Loucy (cell line): ENCODE measurements at regions not wholly inside any gene's neighbourhood (a gene's known extent, or its start where the extent isn't known, plus 50 kb on each side); places are given as distances from the start of the nearest gene placed in this dataset.

ENCODE experiments used
- H2AFZ ChIP-seq: fragments of 200-600 bp; sonication (generic); 2 replicates; pipeline ENCODE4 v1.6.0; 2016; ENCODE audit warnings: antibody characterized with exemption, mild to moderate bottlenecking, low read length, moderate library complexity
- H3F3A ChIP-seq: fragments of 200-600 bp; 2 replicates; pipeline ENCODE4 v1.6.0; 2016; ENCODE audit warnings: antibody characterized with exemption, low read depth, mild to moderate bottlenecking
- H3K27me3 ChIP-seq: fragments of 200-600 bp; sonication (generic); 2 replicates; pipeline ENCODE4 v1.6.1; 2014; ENCODE audit warnings: low read length, mild to moderate bottlenecking; ENCODE audit not compliant: insufficient read depth, poor library complexity, severe bottlenecking
- H3K36me3 ChIP-seq: fragments of 200-600 bp; sonication (generic); 2 replicates; pipeline ENCODE4 v1.6.1; 2016; ENCODE audit warnings: low read length; ENCODE audit not compliant: insufficient read depth
- H3K4me1 ChIP-seq: fragments of 200-600 bp; sonication (generic); 2 replicates; pipeline ENCODE4 v1.5.1; 2014; ENCODE audit warnings: low read length, mild to moderate bottlenecking; ENCODE audit not compliant: insufficient read depth, poor library complexity, severe bottlenecking
- H3K4me2 ChIP-seq: fragments of 200-600 bp; sonication (generic); 2 replicates; pipeline ENCODE4 v1.6.0; 2014; ENCODE audit warnings: antibody characterized with exemption, low read length, low read depth, mild to moderate bottlenecking; ENCODE audit not compliant: poor library complexity, severe bottlenecking
- H3K4me3 ChIP-seq: fragments of 200-600 bp; sonication (generic); 2 replicates; pipeline ENCODE4 v1.5.1; 2014; ENCODE audit warnings: low read length, mild to moderate bottlenecking, mixed read lengths; ENCODE audit not compliant: poor library complexity, severe bottlenecking
- H3K79me2 ChIP-seq: fragments of 200-600 bp; sonication (generic); 2 replicates; pipeline ENCODE4 v1.6.1; 2014; ENCODE audit warnings: low read length; ENCODE audit not compliant: insufficient read depth
- H3K9ac ChIP-seq: fragments of 200-600 bp; sonication (generic); 2 replicates; pipeline ENCODE4 v1.6.0; 2014; ENCODE audit warnings: mild to moderate bottlenecking, low read depth, low read length, moderate library complexity; ENCODE audit not compliant: poor library complexity, severe bottlenecking
- H3K9me2 ChIP-seq: fragments of 200-600 bp; sonication (generic); replicated peaks from 2 replicates; pipeline ENCODE4 v1.6.1; 2016; ENCODE audit warnings: low read depth, low read length, mixed read lengths
- H3K9me3 ChIP-seq: fragments of 200-600 bp; sonication (generic); 2 replicates; pipeline ENCODE4 v1.6.1; 2014; ENCODE audit warnings: mild to moderate bottlenecking, antibody characterized with exemption, low read length, low read depth; ENCODE audit not compliant: insufficient read depth
- H4K20me1 ChIP-seq: fragments of 200-600 bp; sonication (generic); 2 replicates; pipeline ENCODE4 v1.6.0; 2014; ENCODE audit warnings: antibody characterized with exemption, low read length, mild to moderate bottlenecking; ENCODE audit not compliant: insufficient read depth, poor library complexity, severe bottlenecking
- EZH2phosphoT487 ChIP-seq: fragments of 200-600 bp; IDR thresholded peaks from 2 replicates; pipeline ENCODE4 v1.6.1; 2018; ENCODE audit warnings: antibody characterized with exemption, mild to moderate bottlenecking, moderate library complexity, borderline replicate concordance
- TF ChIP-seq, protein P1 (sequence below): fragments of 200-600 bp; sonication (generic); conservative IDR thresholded peaks from 2 replicates; pipeline ENCODE4 v1.5.1; 2014; ENCODE audit warnings: mild to moderate bottlenecking, antibody characterized with exemption, low read length

GRCh38 chr1:67601955-67602354 is 83.0 kb upstream of the GADD45A start:
- no peak for TF ChIP-seq EZH2phosphoT487
- TF ChIP-seq, protein P1, sequence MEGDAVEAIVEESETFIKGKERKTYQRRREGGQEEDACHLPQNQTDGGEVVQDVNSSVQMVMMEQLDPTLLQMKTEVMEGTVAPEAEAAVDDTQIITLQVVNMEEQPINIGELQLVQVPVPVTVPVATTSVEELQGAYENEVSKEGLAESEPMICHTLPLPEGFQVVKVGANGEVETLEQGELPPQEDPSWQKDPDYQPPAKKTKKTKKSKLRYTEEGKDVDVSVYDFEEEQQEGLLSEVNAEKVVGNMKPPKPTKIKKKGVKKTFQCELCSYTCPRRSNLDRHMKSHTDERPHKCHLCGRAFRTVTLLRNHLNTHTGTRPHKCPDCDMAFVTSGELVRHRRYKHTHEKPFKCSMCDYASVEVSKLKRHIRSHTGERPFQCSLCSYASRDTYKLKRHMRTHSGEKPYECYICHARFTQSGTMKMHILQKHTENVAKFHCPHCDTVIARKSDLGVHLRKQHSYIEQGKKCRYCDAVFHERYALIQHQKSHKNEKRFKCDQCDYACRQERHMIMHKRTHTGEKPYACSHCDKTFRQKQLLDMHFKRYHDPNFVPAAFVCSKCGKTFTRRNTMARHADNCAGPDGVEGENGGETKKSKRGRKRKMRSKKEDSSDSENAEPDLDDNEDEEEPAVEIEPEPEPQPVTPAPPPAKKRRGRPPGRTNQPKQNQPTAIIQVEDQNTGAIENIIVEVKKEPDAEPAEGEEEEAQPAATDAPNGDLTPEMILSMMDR, result no peak
- Histone ChIP-seq H3K36me3 (no peaks in the 10 kb centered on the region), H3K9me2 (no peaks in the 10 kb centered on the region; the same call in 1 of the 2 replicates), H3F3A (no peaks in the 10 kb centered on the region), H3K27me3 (no peaks in the 10 kb centered on the region), H3K9ac (no peak overlapping the region), H3K4me3 (no peak overlapping the region), H3K9me3 (no peaks in the 10 kb centered on the region), H4K20me1 (no peaks in the 10 kb centered on the region), H3K79me2 (no peaks in the 10 kb centered on the region), H3K4me1 (no peaks in the 10 kb centered on the region), H3K4me2 (no peak overlapping the region), H2AFZ (no peak overlapping the region)

DNA sequence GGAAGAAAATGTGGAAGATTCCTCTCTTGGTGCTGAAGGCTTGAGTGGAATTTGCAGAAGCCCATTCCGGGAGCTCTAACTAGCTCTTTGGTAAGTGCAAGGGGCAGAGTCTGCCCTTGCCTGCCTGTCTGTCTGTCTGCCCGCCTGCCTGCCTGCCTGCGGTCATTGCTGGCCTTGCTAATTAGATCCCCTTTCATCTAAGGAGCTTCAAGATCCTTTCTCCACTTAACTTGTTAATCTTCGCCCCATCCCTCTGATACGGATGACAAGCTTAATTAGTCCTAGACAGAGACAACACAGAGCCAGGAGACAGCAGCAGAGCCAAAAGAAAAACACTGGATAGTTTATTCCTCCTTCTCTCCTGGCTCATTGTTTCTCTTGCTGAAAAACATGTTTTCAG is 80.2 kb upstream of the GADD45A start:
- Histone ChIP-seq H3K4me3 (no peak overlapping the region), H3K9me3 (no peaks in the 10 kb centered on the region), H3K27me3 (no peaks in the 10 kb centered on the region), H3K9ac (no peak overlapping the region), H3K9me2 (no peaks in the 10 kb centered on the region; the same call in 1 of the 2 replicates), H2AFZ (no peak overlapping the region), H3K36me3 (no peaks in the 10 kb centered on the region), H3F3A (no peaks in the 10 kb centered on the region), H4K20me1 (no peaks in the 10 kb centered on the region), H3K4me1 (no peaks in the 10 kb centered on the region), H3K4me2 (no peak overlapping the region), H3K79me2 (no peaks in the 10 kb centered on the region)
- no peak for TF ChIP-seq EZH2phosphoT487

DNA sequence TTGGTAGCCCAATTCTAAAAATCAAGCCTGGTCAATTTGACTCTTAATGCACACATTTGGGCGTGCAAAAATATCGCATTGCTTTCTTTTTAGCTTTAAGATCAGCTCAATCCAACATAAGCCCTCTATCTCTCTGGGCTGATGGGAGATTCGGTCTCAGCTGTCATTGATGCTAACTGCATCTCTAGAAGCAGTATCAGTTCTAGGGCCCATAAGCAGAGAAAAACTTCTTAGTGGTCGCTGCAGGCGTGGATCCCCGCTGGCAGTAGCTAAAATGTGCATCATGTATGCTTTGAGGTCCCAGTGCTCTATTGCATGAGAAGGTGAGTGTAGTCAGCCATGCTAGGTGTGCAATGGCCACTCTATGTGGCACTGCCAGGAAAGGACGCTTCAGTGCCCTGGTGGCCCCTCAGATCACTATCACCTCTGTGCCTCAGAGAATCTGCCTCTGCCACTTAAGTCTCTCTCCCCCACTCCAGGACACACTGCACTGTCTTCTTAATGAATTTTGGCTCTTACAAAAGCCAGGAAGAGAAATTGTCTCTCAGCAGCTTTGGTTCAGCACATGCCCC is 79.7 kb upstream of the GADD45A start:
- H3K36me3 ChIP-seq, result no peaks in the 10 kb centered on the region
- no peak overlapping the region for H3K4me2 ChIP-seq
- H4K20me1 ChIP-seq, result no peaks in the 10 kb centered on the region
- no peaks in the 10 kb centered on the region; the same call in 1 of the 2 replicates for H3K9me2 ChIP-seq
- H3K27me3 ChIP-seq, result no peaks in the 10 kb centered on the region
- H3K4me3 ChIP-seq, result no peak overlapping the region
- no peaks in the 10 kb centered on the region for H3K79me2 ChIP-seq
- no peak overlapping the region for H2AFZ ChIP-seq
- no peak overlapping the region for H3K9ac ChIP-seq
- TF ChIP-seq EZH2phosphoT487, result no peak
- TF ChIP-seq, protein P1, result no peak
- no peaks in the 10 kb centered on the region for H3F3A ChIP-seq
- H3K4me1 ChIP-seq, result no peaks in the 10 kb centered on the region
- H3K9me3 ChIP-seq, result no peaks in the 10 kb centered on the region

GRCh38 chr1:67607286-67607685 is 77.7 kb upstream of the GADD45A start:
- Histone ChIP-seq H2AFZ (no peak overlapping the region), H3F3A (no peaks in the 10 kb centered on the region), H3K4me3 (no peak overlapping the region), H3K36me3 (no peaks in the 10 kb centered on the region), H3K4me2 (no peak overlapping the region), H4K20me1 (no peaks in the 10 kb centered on the region), H3K27me3 (no peaks in the 10 kb centered on the region), H3K9ac (no peak overlapping the region), H3K9me2 (no peaks in the 10 kb centered on the region), H3K9me3 (no peaks in the 10 kb centered on the region), H3K79me2 (no peaks in the 10 kb centered on the region), H3K4me1 (no peaks in the 10 kb centered on the region)
- no peak for TF ChIP-seq EZH2phosphoT487
- TF ChIP-seq, protein P1, result no peak
